HepG2 (cell line): ENCODE measurements at regions not wholly inside any gene's neighbourhood (a gene's known extent, or its start where the extent isn't known, plus 50 kb on each side); places are given as distances from the start of the nearest gene placed in this dataset.

ENCODE experiments used
- ATAC-seq: fragments of 200-7000 bp; cut with Tn5 transposase; 3 replicates; pipeline ENCODE4 v1.9.1; 2020; ENCODE audit warnings: mild to moderate bottlenecking, moderate library complexity
- BruUV-seq: library from RNA; stranded (reverse); fragments of 400-500 nt; replicated peaks from 2 replicates; lab custom pipeline; 2021; lab: Mats Ljungman, UMichigan
- CTCF ChIA-PET: fragments of 300-600 bp; formaldehyde crosslinking; extraction: SDS; loops from one replicate; lab custom pipeline; 2021; ENCODE audit warnings: low total read pairs, inconsistent platforms, low intra/inter-chr PET ratio; lab: Yijun Ruan, JAX
- POLR2A ChIA-PET: fragments of 350-600 bp; sonication (Branson Sonifier 250); formaldehyde crosslinking; loops from one replicate; lab custom pipeline; 2020; ENCODE audit warnings: antibody characterized with exemption, inconsistent platforms; lab: Yijun Ruan, JAX
- DNase-seq: peaks from one replicate; pipeline ENCODE4 v3.0.0-alpha.2; 2015; ENCODE audit warnings: low spot score
- FAIRE-seq: peaks from 3 replicates; lab custom pipeline; 2011; peaks lifted over from hg19 to GRCh38; lab: Jason Lieb, UNC
- H2AFZ ChIP-seq: one replicate; pipeline ENCODE4 v1.6.1; 2011; ENCODE audit warnings: low read length, inconsistent platforms
- H3K27ac ChIP-seq: fragments of 300-600 bp; 3 replicates; pipeline ENCODE4 v1.8.0; 2011; ENCODE audit warnings: mixed run types, mild to moderate bottlenecking, mixed read lengths, low read length, inconsistent platforms; ENCODE audit not compliant: insufficient read depth; ENCODE audit errors: extremely low read length
- H3K27me3 ChIP-seq, 2 experiments: fragments of 200-600 bp in 1 of 2; 2 replicates in 1 of 2; 3 replicates in 1 of 2; pipeline versions ENCODE4 v1.6.0 to v1.8.0; 2011; ENCODE audit warnings: low read length in 2 of 2, mild to moderate bottlenecking in 2 of 2, moderate library complexity in 2 of 2, inconsistent platforms in 1 of 2; ENCODE audit not compliant: insufficient read depth in 2 of 2, control insufficient read depth in 1 of 2
- H3K36me3 ChIP-seq, 2 experiments: fragments of 200-600 bp in 1 of 2; replicated peaks in 1 of 2; 2 replicates in 1 of 2; 3 replicates in 1 of 2; pipeline versions ENCODE4 v1.5.1 to v1.8.0; 2011; ENCODE audit warnings: low read length in 2 of 2, inconsistent platforms in 1 of 2; ENCODE audit not compliant: insufficient read depth in 2 of 2, control insufficient read depth in 1 of 2
- H3K4me1 ChIP-seq: 2 replicates; pipeline ENCODE4 v1.5.1; 2012; ENCODE audit warnings: low read length, inconsistent platforms; ENCODE audit not compliant: insufficient read depth
- H3K4me2 ChIP-seq: 2 replicates; pipeline ENCODE4 v1.6.0; 2011; ENCODE audit warnings: low read depth, low read length, inconsistent platforms
- H3K4me3 ChIP-seq, 3 experiments: fragments of 200-600 bp in 1 of 3; sonication (generic), shearing (Covaris generic) in 1 of 3; replicated peaks in 1 of 3; 2 replicates each; pipeline ENCODE4 v1.5.1; 2011 to 2016; ENCODE audit warnings: low read length in 3 of 3, inconsistent platforms in 2 of 3, low read depth in 2 of 3, mild to moderate bottlenecking in 2 of 3, control low read depth in 1 of 3, mixed read lengths in 1 of 3; ENCODE audit not compliant: insufficient read depth in 1 of 3
- H3K79me2 ChIP-seq: one replicate; pipeline ENCODE4 v1.6.1; 2011; ENCODE audit warnings: low read length, inconsistent platforms; ENCODE audit not compliant: insufficient read depth
- H3K9ac ChIP-seq: 2 replicates; pipeline ENCODE4 v1.6.0; 2011; ENCODE audit warnings: mild to moderate bottlenecking, low read depth, low read length, inconsistent platforms; ENCODE audit not compliant: insufficient read depth
- H3K9me3 ChIP-seq: 2 replicates; pipeline ENCODE4 v1.5.1; 2012; ENCODE audit warnings: mild to moderate bottlenecking, low read length
- H4K20me1 ChIP-seq: 2 replicates; pipeline ENCODE4 v1.6.0; 2011; ENCODE audit warnings: inconsistent platforms, mild to moderate bottlenecking, low read length, moderate library complexity; ENCODE audit not compliant: insufficient read depth
- EED ChIP-seq: sonication (generic); formaldehyde crosslinking; IDR thresholded peaks from 2 replicates; pipeline ENCODE4 v1.5.0; 2020; ENCODE audit warnings: mild to moderate bottlenecking, missing genetic modification reagents
- HMGA1 ChIP-seq: sonication (generic); formaldehyde crosslinking; conservative IDR thresholded peaks from 2 replicates; pipeline ENCODE4 v1.4.0; 2020; ENCODE audit warnings: missing genetic modification reagents
- HNRNPL ChIP-seq: fragments of 200-400 bp; formaldehyde crosslinking; IDR thresholded peaks from 2 replicates; pipeline ENCODE4 v1.6.1; 2017; ENCODE audit warnings: mild to moderate bottlenecking, low read depth, low read length
- MYC ChIP-seq: sonication (generic); formaldehyde crosslinking; IDR thresholded peaks from 2 replicates; pipeline ENCODE4 v1.9.0; 2021; ENCODE audit warnings: missing genetic modification reagents, borderline replicate concordance
- NCOR1 ChIP-seq: fragments of 200-600 bp; sonication (generic); IDR thresholded peaks from 2 replicates; pipeline ENCODE4 v1.7.0; 2017; ENCODE audit warnings: antibody characterized with exemption, low read length, borderline replicate concordance
- TEAD2 ChIP-seq: sonication (generic); formaldehyde crosslinking; IDR thresholded peaks from 2 replicates; pipeline ENCODE4 v1.9.0; 2021; ENCODE audit warnings: missing genetic modification reagents
- WGBS: methylation state at CpG from one replicate; pipeline ENCODE4 v1.1.6; 2017; ENCODE audit warnings: low lambda C conversion rate; 5-methylcytosine and 5-hydroxymethylcytosine counted together
- in situ Hi-C: cut with HindIII; loops from 2 replicates; pipeline ENCODE4 v1.10.0; 2017; ENCODE audit warnings: low pct_unique_long_range_greater_than_20kb; ENCODE audit not compliant: extremely low pct_ligation_motif_present
- intact Hi-C: fragments of 100-400 bp; cut with micrococcal nuclease; formaldehyde crosslinking; loops from one replicate; pipeline ENCODE4 v1.10.0; 2022; ENCODE audit not compliant: unreplicated experiment
- TF ChIP-seq, protein P1 (sequence below), 2 experiments: sonication (generic) in 1 of 2; formaldehyde crosslinking in 1 of 2; IDR thresholded peaks; 2 replicates each; pipeline versions ENCODE4 v1.4.0 to v1.6.1; 2016 to 2020; ENCODE audit warnings: borderline replicate concordance in 1 of 2, low read depth in 1 of 2, mild to moderate bottlenecking in 1 of 2, missing genetic modification reagents in 1 of 2
- TF ChIP-seq, protein P2 (sequence below): sonication (generic); formaldehyde crosslinking; IDR thresholded peaks from 2 replicates; pipeline ENCODE4 v1.8.0; 2022; ENCODE audit warnings: missing genetic modification reagents, low read depth, mild to moderate bottlenecking, borderline replicate concordance
- TF ChIP-seq, protein P3 (sequence below): sonication (generic); formaldehyde crosslinking; IDR thresholded peaks from 2 replicates; pipeline ENCODE4 v1.5.0; 2020; ENCODE audit warnings: mild to moderate bottlenecking, missing genetic modification reagents, moderate library complexity

DNA sequence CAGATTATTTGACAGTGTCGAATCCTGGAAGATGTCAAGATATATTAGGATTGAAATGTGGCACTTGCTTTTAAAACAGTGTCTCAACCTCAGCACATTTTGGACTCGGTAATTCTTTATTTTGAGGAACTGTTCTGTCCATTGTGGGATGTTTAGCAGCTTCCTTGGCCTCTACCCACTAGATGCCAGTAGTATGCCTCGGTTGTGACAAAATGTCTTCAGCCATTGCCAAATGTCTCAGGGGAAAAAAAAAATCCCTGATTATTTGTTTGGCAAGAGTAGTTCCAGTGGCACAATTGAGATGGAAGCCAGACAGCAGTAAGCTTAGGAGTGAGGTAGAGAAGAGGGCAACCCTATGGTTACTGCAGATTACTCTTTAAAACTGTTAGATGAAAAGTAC is 694.5 kb upstream of the RIOK2 start (continued):
- TF ChIP-seq, protein P1, sequence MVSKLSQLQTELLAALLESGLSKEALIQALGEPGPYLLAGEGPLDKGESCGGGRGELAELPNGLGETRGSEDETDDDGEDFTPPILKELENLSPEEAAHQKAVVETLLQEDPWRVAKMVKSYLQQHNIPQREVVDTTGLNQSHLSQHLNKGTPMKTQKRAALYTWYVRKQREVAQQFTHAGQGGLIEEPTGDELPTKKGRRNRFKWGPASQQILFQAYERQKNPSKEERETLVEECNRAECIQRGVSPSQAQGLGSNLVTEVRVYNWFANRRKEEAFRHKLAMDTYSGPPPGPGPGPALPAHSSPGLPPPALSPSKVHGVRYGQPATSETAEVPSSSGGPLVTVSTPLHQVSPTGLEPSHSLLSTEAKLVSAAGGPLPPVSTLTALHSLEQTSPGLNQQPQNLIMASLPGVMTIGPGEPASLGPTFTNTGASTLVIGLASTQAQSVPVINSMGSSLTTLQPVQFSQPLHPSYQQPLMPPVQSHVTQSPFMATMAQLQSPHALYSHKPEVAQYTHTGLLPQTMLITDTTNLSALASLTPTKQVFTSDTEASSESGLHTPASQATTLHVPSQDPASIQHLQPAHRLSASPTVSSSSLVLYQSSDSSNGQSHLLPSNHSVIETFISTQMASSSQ (IDR thresholded peaks at IDR 0.05; ENCODE audit: low read depth), result no peak
- TF ChIP-seq, protein P1 (CRISPR knock-in tag; IDR thresholded peaks at IDR 0.05; ENCODE audit: borderline replicate concordance), result no peak

DNA sequence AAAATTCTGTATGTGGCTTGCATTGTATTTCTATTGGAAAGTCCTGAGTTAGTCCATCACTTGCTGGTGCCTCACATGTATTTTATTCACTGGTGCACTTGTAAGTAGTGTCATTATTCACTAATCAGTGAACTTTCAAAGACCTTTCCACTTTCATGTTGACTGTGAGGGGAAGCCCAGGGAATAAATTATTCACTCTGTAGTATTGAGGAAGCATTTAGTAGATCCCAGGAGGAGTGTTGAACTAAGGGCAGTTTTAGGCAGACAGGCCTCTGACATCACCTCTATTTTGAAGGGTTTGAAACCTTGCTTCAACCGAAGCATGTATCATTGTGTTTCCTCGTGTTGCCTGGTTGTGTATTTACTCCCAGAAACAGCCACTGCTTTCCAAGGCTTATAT is 705.4 kb upstream of the RIOK2 start:
- CTCF ChIA-PET, result no interaction called here
- H3K36me3 ChIP-seq, result no peaks in the 10 kb centered on the region
- intact Hi-C loops (no loop called here), in situ Hi-C loops (no loop called here)
- no peak overlapping the region for H3K9ac ChIP-seq
- FAIRE-seq, result no peak
- H3K27ac ChIP-seq, result no peak overlapping the region
- DNase-seq, result no peak
- no peaks in the 10 kb centered on the region for H3K27me3 ChIP-seq
- POLR2A ChIA-PET, result no interaction called here
- H3K4me2 ChIP-seq, result no peak overlapping the region
- H4K20me1 ChIP-seq, result no peaks in the 10 kb centered on the region
- no peak for ATAC-seq
- peaks cover 5% of the 10 kb centered on the region; the same call in 1 of the 2 replicates for H3K9me3 ChIP-seq
- H3K4me1 ChIP-seq, result no peaks in the 10 kb centered on the region
- no peak overlapping the region for H3K4me3 ChIP-seq
- TF ChIP-seq, protein P2, sequence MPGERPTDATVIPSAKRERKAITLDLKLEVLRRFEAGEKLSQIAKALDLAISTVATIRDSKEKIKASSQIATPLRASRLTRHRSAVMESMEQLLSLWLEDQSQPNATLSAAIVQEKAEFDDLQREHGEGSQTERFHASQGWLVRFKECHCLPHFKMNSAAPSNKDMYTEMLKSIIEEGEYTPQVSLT (CRISPR knock-in tag), result no peak
- TF ChIP-seq, protein P3, sequence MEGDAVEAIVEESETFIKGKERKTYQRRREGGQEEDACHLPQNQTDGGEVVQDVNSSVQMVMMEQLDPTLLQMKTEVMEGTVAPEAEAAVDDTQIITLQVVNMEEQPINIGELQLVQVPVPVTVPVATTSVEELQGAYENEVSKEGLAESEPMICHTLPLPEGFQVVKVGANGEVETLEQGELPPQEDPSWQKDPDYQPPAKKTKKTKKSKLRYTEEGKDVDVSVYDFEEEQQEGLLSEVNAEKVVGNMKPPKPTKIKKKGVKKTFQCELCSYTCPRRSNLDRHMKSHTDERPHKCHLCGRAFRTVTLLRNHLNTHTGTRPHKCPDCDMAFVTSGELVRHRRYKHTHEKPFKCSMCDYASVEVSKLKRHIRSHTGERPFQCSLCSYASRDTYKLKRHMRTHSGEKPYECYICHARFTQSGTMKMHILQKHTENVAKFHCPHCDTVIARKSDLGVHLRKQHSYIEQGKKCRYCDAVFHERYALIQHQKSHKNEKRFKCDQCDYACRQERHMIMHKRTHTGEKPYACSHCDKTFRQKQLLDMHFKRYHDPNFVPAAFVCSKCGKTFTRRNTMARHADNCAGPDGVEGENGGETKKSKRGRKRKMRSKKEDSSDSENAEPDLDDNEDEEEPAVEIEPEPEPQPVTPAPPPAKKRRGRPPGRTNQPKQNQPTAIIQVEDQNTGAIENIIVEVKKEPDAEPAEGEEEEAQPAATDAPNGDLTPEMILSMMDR (CRISPR knock-in tag), result no peak
- no peak for TF ChIP-seq NCOR1
- no peak for TF ChIP-seq HMGA1 (CRISPR knock-in tag)
- no peak for TF ChIP-seq MYC
- TF ChIP-seq HNRNPL, result no peak
- no peak for TF ChIP-seq TEAD2 (CRISPR knock-in tag)
- TF ChIP-seq EED (CRISPR knock-in tag), result no peak
- no peak overlapping the region for H2AFZ ChIP-seq
- BruUV-seq, result no TSS peak
- 0% methylated on average over 2 of the region's 2 CpGs for WGBS
- H3K79me2 ChIP-seq, result no peaks in the 10 kb centered on the region
